ENCODE measurements at regions not wholly inside any gene's neighbourhood (a gene's known extent, or its start where the extent isn't known, plus 50 kb on each side); places are given as distances from the start of the nearest gene placed in this dataset.

- no peak overlapping the region for H3K4me3 Mint-ChIP-seq
- no peak for DNase-seq
- WGBS, 2 experiments (ENCODE audit: insufficient coverage in 1 of 2, insufficient read length in 1 of 2) = 83% methylated on average over 1 of the region's 1 CpG; no CpG with 5 or more reads in 1 of the 2 experiments
Observed at GRCh38 chr3:111244760-111245159, 173.1 kb downstream of the NECTIN3 start.

GRCh38 chr3:111246967-111247760 is 175.5 kb downstream of the NECTIN3 start:
- Mint-ChIP-seq H3K4me3 (no peak overlapping the region), H3K27me3 (ENCODE audit: insufficient read depth) (no peaks in the 10 kb centered on the region), H3K9me3 (no peaks in the 10 kb centered on the region), H3K4me1 (no peaks in the 10 kb centered on the region), H3K36me3 (ENCODE audit: low read depth) (no peaks in the 10 kb centered on the region), H3K27ac (no peak overlapping the region)
- Histone ChIP-seq H3K36me3 (ENCODE audit: control insufficient read depth, insufficient read depth, low read length) (no peaks in the 10 kb centered on the region), H3K27me3 (ENCODE audit: control insufficient read depth, insufficient read depth, low read length, poor library complexity, severe bottlenecking) (no peaks in the 10 kb centered on the region), H3K27ac (ENCODE audit: low read depth, low read length) (no peak overlapping the region), H3K4me3 (ENCODE audit: low read length) (no peak overlapping the region), H3K4me1 (ENCODE audit: control insufficient read depth, insufficient read depth, low read length) (no peaks in the 10 kb centered on the region), H3K9me3 (ENCODE audit: control insufficient read depth, low read length) (peaks cover 4% of the 10 kb centered on the region), H3K9ac (ENCODE audit: extremely low read depth, low read length, poor library complexity, severe bottlenecking) (no peak overlapping the region)
- WGBS, 2 experiments (ENCODE audit: insufficient coverage in 1 of 2, insufficient read length in 1 of 2) = 85 to 92% methylated on average over 6 to 7 of the region's 7 CpGs
- DNase-seq = no peak
- TF ChIP-seq CTCF (conservative IDR thresholded peaks at IDR 0.05) = no peak

More at GRCh38 chr3:111244760-111245159, 173.1 kb downstream of the NECTIN3 start:
- H3K27ac ChIP-seq (ENCODE audit: low read depth, low read length) = no peak overlapping the region
- no peaks in the 10 kb centered on the region for H3K27me3 ChIP-seq (ENCODE audit: control insufficient read depth, insufficient read depth, low read length, poor library complexity, severe bottlenecking)
- H3K27me3 Mint-ChIP-seq (ENCODE audit: insufficient read depth) = no peaks in the 10 kb centered on the region
- no peak overlapping the region for H3K9ac ChIP-seq (ENCODE audit: extremely low read depth, low read length, poor library complexity, severe bottlenecking)
- no peak overlapping the region for H3K27ac Mint-ChIP-seq
- peaks cover 4% of the 10 kb centered on the region for H3K9me3 ChIP-seq (ENCODE audit: control insufficient read depth, low read length)
- H3K4me1 Mint-ChIP-seq = no peaks in the 10 kb centered on the region
- no peaks in the 10 kb centered on the region for H3K36me3 ChIP-seq (ENCODE audit: control insufficient read depth, insufficient read depth, low read length)
- no peak for TF ChIP-seq CTCF (conservative IDR thresholded peaks at IDR 0.05)
- no peak overlapping the region for H3K4me3 ChIP-seq (ENCODE audit: low read length)
- no peaks in the 10 kb centered on the region for H3K4me1 ChIP-seq (ENCODE audit: control insufficient read depth, insufficient read depth, low read length)
- H3K9me3 Mint-ChIP-seq = peaks cover 4% of the 10 kb centered on the region
- no peaks in the 10 kb centered on the region for H3K36me3 Mint-ChIP-seq (ENCODE audit: low read depth)

- WGBS, 2 experiments (ENCODE audit: insufficient coverage in 1 of 2, insufficient read length in 1 of 2) = 100% methylated on average over 1 of the region's 1 CpG; no CpG with 5 or more reads in 1 of the 2 experiments
- TF ChIP-seq CTCF (conservative IDR thresholded peaks at IDR 0.05) = no peak
- H3K4me1 ChIP-seq (ENCODE audit: control insufficient read depth, insufficient read depth, low read length) = no peaks in the 10 kb centered on the region
- Mint-ChIP-seq H3K4me1 (peaks cover 3% of the 10 kb centered on the region), H3K9me3 (no peaks in the 10 kb centered on the region), H3K4me3 (no peak overlapping the region), H3K27ac (no peak overlapping the region), H3K27me3 (ENCODE audit: insufficient read depth) (no peaks in the 10 kb centered on the region), H3K36me3 (ENCODE audit: low read depth) (no peaks in the 10 kb centered on the region)
- DNase-seq = no peak
- no peak overlapping the region for H3K9ac ChIP-seq (ENCODE audit: extremely low read depth, low read length, poor library complexity, severe bottlenecking)
- no peaks in the 10 kb centered on the region for H3K9me3 ChIP-seq (ENCODE audit: control insufficient read depth, low read length)
- no peak overlapping the region for H3K27ac ChIP-seq (ENCODE audit: low read depth, low read length)
- H3K27me3 ChIP-seq (ENCODE audit: control insufficient read depth, insufficient read depth, low read length, poor library complexity, severe bottlenecking) = no peaks in the 10 kb centered on the region
- no peak overlapping the region for H3K4me3 ChIP-seq (ENCODE audit: low read length)
- no peaks in the 10 kb centered on the region for H3K36me3 ChIP-seq (ENCODE audit: control insufficient read depth, insufficient read depth, low read length)
Observed at GRCh38 chr3:111248406-111248805, 176.8 kb downstream of the NECTIN3 start.
